ENCODE measurements at regions not wholly inside any gene's neighbourhood (a gene's known extent, or its start where the extent isn't known, plus 50 kb on each side); places are given as distances from the start of the nearest gene placed in this dataset.
"Not testable (repeated sequence)": the region's sequence is repeated elsewhere in the genome, so short reads cannot be mapped to it uniquely, and the experiment has no call there.

DNA sequence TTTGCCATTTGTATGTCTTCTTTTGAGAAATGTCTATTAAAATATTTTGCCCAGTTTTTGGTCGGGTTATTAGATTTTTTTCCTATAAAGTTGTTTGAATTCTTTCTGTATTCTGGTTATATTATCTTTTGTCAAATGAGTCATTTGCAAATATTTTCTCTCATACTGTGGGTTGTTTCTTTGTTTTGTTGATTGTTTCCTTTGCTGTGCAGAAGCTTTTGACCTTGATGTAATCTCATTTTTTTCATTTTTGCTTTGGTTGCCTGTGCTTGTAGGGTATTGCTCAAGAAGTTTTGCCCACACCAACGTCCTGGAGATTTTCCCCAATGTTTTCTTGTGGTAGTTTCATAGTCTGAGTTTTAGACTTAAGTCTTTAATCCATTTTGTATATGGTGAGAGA lies 245.7 kb downstream of the ADCYAP1 start:
- H3K27me3 ChIP-seq (ENCODE audit: low read depth), result no peaks in the 10 kb centered on the region
- in situ Hi-C loops (cut with MboI; ENCODE audit: low sequenced_read_pairs), result no loop called here

DNA sequence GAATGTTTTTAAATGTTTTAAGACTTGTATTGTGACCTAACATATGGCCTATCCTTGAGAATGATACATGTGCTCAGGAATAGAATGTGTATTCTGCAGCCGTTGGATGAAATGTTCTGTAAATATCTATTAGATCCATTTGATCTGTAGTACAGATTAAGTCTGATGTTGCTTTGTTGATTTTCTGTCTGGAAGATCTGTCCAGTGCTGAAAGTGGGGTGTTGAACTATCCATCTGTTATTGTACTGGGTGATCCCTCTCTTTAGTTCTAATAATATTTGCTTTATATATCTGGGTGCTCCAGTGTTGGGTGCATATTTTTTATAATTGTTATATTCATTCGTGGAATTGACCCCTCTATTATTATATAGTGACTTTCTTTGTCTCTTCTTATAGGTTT lies 248.3 kb downstream of the ADCYAP1 start:
- H3K27me3 ChIP-seq (ENCODE audit: low read depth); H3K36me3 ChIP-seq (replicated peaks); H3K9me3 ChIP-seq; DNase-seq (ENCODE audit: low spot score in 2 of 2); H3K4me1 ChIP-seq; in situ Hi-C loops (cut with MboI; ENCODE audit: low sequenced_read_pairs); H3K4me3 ChIP-seq: not testable (repeated sequence)

More for the DNA sequence above, 245.7 kb downstream of the ADCYAP1 start:
- no peaks in the 10 kb centered on the region for H3K36me3 ChIP-seq (replicated peaks)
- no peaks in the 10 kb centered on the region for H3K4me1 ChIP-seq
- H3K4me3 ChIP-seq, result no peak overlapping the region
- no peaks in the 10 kb centered on the region for H3K9me3 ChIP-seq
- no peak for DNase-seq (ENCODE audit: low spot score in 2 of 2)

DNA sequence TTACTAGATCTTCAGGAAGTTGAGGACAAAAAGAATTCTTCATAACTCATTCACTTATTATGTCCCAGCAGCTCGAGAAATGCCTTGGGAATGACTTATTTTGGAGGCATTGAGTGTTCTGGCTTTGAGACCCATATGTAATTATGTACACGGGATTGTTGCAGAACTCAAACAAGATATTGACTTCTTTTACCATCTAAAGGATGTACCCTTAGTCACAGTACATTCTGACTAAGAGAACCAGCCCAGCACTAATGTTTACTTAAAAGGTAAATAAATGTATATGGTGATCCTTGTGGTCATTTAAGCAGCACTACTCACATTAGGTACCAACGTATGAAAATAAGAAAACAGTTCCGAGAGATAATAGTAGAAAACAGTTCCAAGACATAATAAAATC lies 268.9 kb downstream of the ADCYAP1 start:
- in situ Hi-C loops (cut with MboI; ENCODE audit: low sequenced_read_pairs), result no loop called here
- Histone ChIP-seq H3K27me3 (ENCODE audit: low read depth) (no peaks in the 10 kb centered on the region), H3K36me3 (replicated peaks) (no peaks in the 10 kb centered on the region), H3K4me1 (no peaks in the 10 kb centered on the region), H3K9me3 (no peaks in the 10 kb centered on the region), H3K4me3 (no peak overlapping the region)
- DNase-seq (ENCODE audit: low spot score in 2 of 2), result no peak

DNA sequence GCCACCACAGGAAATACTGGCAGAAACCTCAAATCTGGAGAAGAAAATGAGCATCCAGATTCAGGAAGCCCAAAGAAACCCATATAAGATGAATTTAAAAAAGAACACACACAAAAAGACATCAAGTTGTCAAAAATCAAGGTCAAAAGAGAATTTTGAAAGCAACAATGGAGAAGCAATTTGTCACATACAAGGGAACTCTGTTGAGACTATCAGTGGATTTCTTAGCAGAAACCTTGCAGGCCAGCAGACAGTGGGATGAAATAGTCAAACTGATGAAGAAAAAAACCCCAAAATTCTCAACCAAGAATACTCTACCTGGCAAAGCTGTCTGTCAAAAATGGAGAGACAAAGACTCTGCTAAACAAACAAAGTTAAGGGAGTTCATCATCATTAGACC lies 272.6 kb downstream of the ADCYAP1 start:
- no peak for DNase-seq (ENCODE audit: low spot score in 2 of 2)
- H3K9me3 ChIP-seq, result no peaks in the 10 kb centered on the region
- no peaks in the 10 kb centered on the region for H3K36me3 ChIP-seq (replicated peaks)
- no peaks in the 10 kb centered on the region for H3K27me3 ChIP-seq (ENCODE audit: low read depth)
- H3K4me3 ChIP-seq, result no peak overlapping the region
- in situ Hi-C loops (cut with MboI; ENCODE audit: low sequenced_read_pairs), result no loop called here
- no peaks in the 10 kb centered on the region for H3K4me1 ChIP-seq

DNA sequence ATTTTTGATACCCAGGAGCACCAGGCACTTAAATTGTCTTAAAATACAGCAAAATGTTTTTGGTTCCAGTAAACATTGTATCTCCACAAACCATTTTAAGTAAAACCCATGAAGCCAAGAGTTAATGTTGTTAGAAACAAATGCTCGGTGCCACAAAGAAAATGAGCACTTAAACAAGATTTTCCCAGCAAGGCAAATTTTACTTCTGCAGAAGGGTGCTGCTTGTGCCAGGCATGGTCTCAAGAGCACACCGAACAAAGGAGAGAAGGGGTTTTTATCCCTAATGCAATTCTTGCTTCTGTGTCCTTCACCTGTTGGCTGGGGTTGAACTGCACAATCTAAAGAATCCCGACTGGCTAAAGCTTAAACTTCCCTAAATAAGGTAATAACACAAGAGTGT lies 286.7 kb downstream of the ADCYAP1 start:
- in situ Hi-C loops (cut with MboI; ENCODE audit: low sequenced_read_pairs), result no loop called here
- no peaks in the 10 kb centered on the region for H3K36me3 ChIP-seq (replicated peaks)
- no peak overlapping the region for H3K4me3 ChIP-seq
- no peaks in the 10 kb centered on the region for H3K9me3 ChIP-seq
- no peaks in the 10 kb centered on the region for H3K27me3 ChIP-seq (ENCODE audit: low read depth)
- no peaks in the 10 kb centered on the region for H3K4me1 ChIP-seq
- DNase-seq (ENCODE audit: low spot score in 2 of 2), result no peak

DNA sequence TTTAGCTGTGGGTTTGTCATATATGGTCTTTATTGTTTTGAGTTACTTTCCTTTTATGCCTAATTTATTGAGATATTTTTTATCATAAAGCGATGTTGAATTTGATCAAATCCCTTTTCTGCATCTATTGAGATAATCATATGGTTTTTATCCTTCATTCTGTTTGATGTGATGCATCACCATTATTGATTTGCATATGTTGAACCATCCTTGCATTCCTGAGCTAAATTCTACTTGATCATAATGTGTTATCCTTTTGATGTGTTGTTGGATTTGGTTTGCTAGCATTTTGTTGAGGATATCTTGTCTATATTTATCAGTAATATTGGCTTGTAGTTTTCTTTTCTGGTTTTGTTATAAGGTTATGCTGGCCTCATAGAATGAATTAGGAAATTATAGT lies 308.5 kb downstream of the ADCYAP1 start:
- no peak for DNase-seq (ENCODE audit: low spot score in 2 of 2)
- Histone ChIP-seq H3K4me1 (no peaks in the 10 kb centered on the region), H3K27me3 (ENCODE audit: low read depth) (no peaks in the 10 kb centered on the region), H3K4me3 (no peak overlapping the region), H3K36me3 (replicated peaks) (no peaks in the 10 kb centered on the region), H3K9me3 (no peaks in the 10 kb centered on the region)
- in situ Hi-C loops (cut with MboI; ENCODE audit: low sequenced_read_pairs), result no loop called here

DNA sequence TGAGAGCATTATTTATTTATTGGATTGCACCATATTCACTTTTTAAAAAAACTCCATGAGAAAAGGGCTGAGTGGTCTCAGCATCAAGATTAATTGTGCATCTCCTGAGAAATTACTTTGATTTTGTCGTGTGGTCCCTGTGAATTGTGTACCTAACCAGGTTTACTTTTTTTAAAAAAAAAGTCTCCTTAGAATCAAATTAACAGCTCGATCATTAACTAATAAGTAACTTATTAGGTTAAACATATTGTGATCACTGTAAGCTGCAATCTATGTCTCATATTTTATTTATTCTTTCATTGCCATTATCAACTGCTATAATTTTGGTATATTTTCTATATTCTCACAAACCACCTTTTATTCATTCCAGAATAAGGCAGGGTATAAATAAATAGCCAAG lies 318.2 kb downstream of the ADCYAP1 start:
- no peaks in the 10 kb centered on the region for H3K27me3 ChIP-seq (ENCODE audit: low read depth)
- H3K9me3 ChIP-seq, result no peaks in the 10 kb centered on the region
- H3K4me3 ChIP-seq, result no peak overlapping the region
- no peak for DNase-seq (ENCODE audit: low spot score in 2 of 2)
- no peaks in the 10 kb centered on the region for H3K4me1 ChIP-seq
- no peaks in the 10 kb centered on the region for H3K36me3 ChIP-seq (replicated peaks)
- in situ Hi-C loops (cut with MboI; ENCODE audit: low sequenced_read_pairs), result no loop called here

DNA sequence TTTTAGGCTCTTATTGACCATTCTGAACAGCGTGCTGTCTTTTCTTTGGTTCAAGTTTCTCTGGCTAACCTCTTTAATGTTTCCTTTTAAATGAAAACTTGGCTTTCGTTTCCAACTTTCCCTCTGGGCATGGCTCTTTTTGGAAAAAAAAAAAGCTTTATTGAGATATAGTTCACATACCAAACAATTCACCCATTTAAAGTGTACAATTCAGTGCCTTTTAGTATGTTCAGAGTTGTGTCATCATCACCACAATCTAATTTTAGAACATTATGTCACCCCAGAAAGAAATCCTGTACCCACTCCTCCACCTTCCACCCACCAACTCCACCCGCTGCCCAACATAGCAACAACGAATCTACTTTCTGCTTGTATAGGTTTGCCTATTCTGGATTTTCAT lies 322.4 kb downstream of the ADCYAP1 start:
- in situ Hi-C loops (cut with MboI; ENCODE audit: low sequenced_read_pairs), result no loop called here
- Histone ChIP-seq H3K9me3 (no peaks in the 10 kb centered on the region), H3K4me3 (no peak overlapping the region), H3K4me1 (no peaks in the 10 kb centered on the region), H3K36me3 (replicated peaks) (no peaks in the 10 kb centered on the region), H3K27me3 (ENCODE audit: low read depth) (no peaks in the 10 kb centered on the region)
- no peak for DNase-seq (ENCODE audit: low spot score in 2 of 2)

DNA sequence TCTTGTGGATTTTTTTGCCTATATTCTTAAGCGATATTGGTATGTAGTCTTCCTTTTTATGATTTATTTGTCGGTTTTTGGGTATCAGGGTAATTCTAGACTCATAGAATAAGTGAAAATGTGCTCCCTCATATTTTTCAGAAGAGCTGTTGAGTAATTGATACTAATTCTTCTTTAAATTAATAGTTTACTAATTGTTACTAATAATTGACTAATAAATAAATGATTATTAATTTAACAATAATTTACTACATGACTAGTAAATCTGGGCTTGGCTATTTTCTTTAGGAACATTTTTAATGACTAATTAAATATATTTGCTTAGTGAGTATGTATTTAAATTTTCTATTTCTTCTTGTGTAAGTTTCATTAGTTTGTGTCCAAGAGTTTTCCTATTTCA lies 325.0 kb downstream of the ADCYAP1 start:
- no peak overlapping the region for H3K4me3 ChIP-seq
- no peaks in the 10 kb centered on the region for H3K4me1 ChIP-seq
- no peaks in the 10 kb centered on the region for H3K36me3 ChIP-seq (replicated peaks)
- in situ Hi-C loops (cut with MboI; ENCODE audit: low sequenced_read_pairs), result no loop called here
- H3K27me3 ChIP-seq (ENCODE audit: low read depth), result no peaks in the 10 kb centered on the region
- no peaks in the 10 kb centered on the region for H3K9me3 ChIP-seq
- no peak for DNase-seq (ENCODE audit: low spot score in 2 of 2)

DNA sequence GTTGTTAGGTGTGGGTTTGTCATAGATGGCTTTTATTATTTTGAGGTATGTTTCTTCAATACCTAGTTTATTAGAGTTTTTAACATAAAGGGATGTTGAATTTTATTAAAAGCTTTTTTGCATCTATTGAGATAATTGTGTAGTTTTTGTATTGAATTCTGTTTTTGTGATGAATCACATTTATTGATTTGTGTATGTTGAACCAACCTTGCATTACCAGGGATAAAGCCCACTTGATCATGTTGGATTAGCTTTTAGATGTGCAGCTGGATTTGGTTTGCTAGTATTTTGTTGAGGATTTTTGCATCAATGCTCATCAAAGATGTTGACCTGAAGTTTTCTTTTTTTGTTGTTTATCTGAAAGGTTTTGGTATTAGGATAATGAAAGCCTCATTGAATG lies 328.2 kb downstream of the ADCYAP1 start:
- DNase-seq (ENCODE audit: low spot score in 2 of 2), result no peak
- no peaks in the 10 kb centered on the region for H3K9me3 ChIP-seq
- no peaks in the 10 kb centered on the region for H3K4me1 ChIP-seq

DNA sequence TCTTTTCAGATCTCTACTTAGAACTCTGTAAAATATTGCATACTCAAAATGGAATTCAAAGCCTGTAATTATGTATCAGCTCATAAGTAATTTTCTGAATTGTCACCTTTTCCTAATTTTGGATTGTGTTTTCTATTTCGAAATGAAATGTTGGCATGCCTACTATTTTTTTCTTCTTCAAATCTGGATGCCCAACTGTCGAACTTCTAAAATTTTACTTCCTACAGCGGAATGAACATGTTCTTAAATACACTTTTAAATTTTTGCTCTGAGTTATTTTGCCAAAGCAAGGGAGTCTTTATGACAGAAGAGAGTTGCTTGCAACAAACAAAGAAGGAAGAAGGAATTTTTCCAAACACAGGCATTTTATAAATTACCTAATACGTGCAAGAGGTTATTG lies 336.0 kb downstream of the ADCYAP1 start:
- DNase-seq (ENCODE audit: low spot score in 2 of 2), result no peak
- Histone ChIP-seq H3K4me3 (no peak overlapping the region), H3K36me3 (replicated peaks) (no peaks in the 10 kb centered on the region), H3K27me3 (ENCODE audit: low read depth) (no peaks in the 10 kb centered on the region), H3K9me3 (no peaks in the 10 kb centered on the region), H3K4me1 (no peaks in the 10 kb centered on the region)
- in situ Hi-C loops (cut with MboI; ENCODE audit: low sequenced_read_pairs), result no loop called here

More for the DNA sequence above, 328.2 kb downstream of the ADCYAP1 start:
- no peaks in the 10 kb centered on the region for H3K27me3 ChIP-seq (ENCODE audit: low read depth)
- in situ Hi-C loops (cut with MboI; ENCODE audit: low sequenced_read_pairs), result no loop called here
- H3K36me3 ChIP-seq (replicated peaks), result no peaks in the 10 kb centered on the region
- no peak overlapping the region for H3K4me3 ChIP-seq

DNA sequence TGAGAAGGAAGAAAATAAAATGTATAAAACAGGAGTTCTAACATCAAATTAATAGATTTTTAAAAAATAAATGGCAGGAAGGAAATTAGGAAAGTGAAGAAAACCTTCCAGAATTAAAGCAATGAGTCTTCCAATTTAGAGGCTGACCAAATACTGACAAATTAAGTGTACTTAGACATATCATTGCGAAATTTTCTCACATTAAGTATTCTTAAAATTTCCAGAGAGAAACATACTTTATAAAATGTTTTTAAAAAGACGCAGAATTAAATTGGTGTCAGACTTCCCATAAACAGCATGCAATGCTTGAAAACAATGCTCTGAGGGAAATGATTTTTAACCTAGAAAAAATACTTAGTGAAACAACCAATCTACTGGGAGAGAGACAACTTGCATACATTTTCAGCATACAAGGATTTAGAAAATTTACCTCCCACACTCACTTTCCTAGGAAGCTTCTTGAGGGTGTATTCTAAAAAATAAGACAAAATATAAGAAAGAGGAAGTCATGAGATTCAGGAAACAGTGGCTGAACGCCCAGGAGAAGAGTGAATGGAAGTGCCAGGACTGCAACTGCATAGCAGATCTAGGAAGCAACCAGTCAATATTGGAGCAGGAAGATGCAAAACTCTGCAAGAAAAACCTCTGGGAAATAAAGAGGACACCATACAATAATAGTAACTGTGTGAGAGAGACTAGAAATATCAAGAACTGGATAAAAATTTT lies 339.9 kb downstream of the ADCYAP1 start:
- in situ Hi-C loops (cut with MboI; ENCODE audit: low sequenced_read_pairs), result no loop called here
- no peaks in the 10 kb centered on the region for H3K9me3 ChIP-seq
- no peaks in the 10 kb centered on the region for H3K36me3 ChIP-seq (replicated peaks)
- no peaks in the 10 kb centered on the region for H3K27me3 ChIP-seq (ENCODE audit: low read depth)
- DNase-seq (ENCODE audit: low spot score in 2 of 2), result no peak
- no peaks in the 10 kb centered on the region for H3K4me1 ChIP-seq
- H3K4me3 ChIP-seq, result no peak overlapping the region

DNA sequence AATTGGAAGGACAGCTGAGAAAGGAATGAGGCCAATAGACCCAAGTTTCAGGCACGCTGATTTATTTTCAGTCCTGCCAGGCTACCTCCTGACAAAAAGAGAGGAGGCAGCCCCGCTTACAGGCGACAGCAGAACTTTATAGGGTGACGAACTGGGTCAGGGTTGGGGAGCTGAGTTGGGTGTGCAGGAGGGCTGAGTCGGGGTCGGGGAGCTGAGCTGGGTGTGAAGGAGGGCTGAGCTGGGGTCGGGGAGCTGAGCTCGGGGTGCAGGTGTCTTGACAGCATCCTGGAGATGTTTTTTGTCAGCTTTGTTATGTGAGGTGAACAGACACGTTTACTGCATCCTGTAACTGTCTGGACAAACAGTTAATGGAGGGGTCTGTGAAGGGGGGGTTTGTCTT lies 342.2 kb downstream of the ADCYAP1 start:
- no peaks in the 10 kb centered on the region for H3K36me3 ChIP-seq (replicated peaks)
- no peaks in the 10 kb centered on the region for H3K27me3 ChIP-seq (ENCODE audit: low read depth)
- no peak overlapping the region for H3K4me3 ChIP-seq
- H3K9me3 ChIP-seq, result no peaks in the 10 kb centered on the region
- in situ Hi-C loops (cut with MboI; ENCODE audit: low sequenced_read_pairs), result no loop called here
- no peak for DNase-seq (ENCODE audit: low spot score in 2 of 2)
- no peaks in the 10 kb centered on the region for H3K4me1 ChIP-seq

DNA sequence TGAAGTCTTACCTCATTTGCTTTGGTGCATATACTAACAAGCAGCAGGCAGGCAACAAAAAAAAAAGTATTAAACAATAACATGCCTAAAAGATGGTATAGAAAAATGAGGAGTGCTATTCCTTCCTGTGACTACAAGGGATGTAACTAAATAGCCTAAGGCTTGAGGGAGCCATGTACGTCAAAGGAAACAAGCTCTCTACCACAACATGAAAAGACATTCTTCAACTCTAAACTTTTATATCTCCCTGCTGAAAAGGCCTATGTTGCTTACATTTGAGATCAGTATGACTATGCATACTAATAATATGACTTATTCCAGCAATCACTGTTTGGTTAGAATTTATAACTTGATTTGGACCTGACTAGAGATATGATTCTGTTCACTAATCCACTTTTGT lies 347.9 kb downstream of the ADCYAP1 start:
- no peak overlapping the region for H3K4me3 ChIP-seq
- DNase-seq (ENCODE audit: low spot score in 2 of 2), result peak in 1 of 2 experiments; percentile 34
- H3K27me3 ChIP-seq (ENCODE audit: low read depth), result no peaks in the 10 kb centered on the region
- no peaks in the 10 kb centered on the region; the same call in 1 of the 2 replicates for H3K9me3 ChIP-seq
- H3K4me1 ChIP-seq, result peaks cover 14% of the 10 kb centered on the region
- H3K36me3 ChIP-seq (replicated peaks), result no peaks in the 10 kb centered on the region
- in situ Hi-C loops (cut with MboI; ENCODE audit: low sequenced_read_pairs), result no loop called here

DNA sequence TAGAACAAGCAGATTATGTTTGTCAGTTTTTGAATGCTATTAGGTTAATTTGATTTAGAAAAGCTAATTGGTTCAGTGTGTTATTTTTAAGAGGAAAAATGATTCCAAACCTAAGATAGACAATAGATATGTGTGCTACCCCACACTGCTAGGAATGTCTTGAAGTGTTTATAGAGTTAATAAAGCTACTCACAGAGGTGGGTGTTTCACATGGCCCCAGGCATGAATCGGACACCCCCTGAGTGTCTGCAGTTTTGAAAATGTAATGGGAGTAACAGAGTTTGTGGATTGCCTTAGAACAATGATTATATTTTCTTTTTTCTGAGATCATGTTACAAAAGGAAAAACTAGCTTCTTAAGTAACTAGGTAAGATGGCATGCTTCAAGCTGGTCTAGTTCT lies 348.3 kb downstream of the ADCYAP1 start:
- Histone ChIP-seq H3K4me3 (no peak overlapping the region), H3K9me3 (no peaks in the 10 kb centered on the region; the same call in 1 of the 2 replicates), H3K36me3 (replicated peaks) (no peaks in the 10 kb centered on the region), H3K27me3 (ENCODE audit: low read depth) (no peaks in the 10 kb centered on the region), H3K4me1 (peaks cover 14% of the 10 kb centered on the region)
- in situ Hi-C loops (cut with MboI; ENCODE audit: low sequenced_read_pairs), result no loop called here
- peak; percentile 48 to 51 for DNase-seq (ENCODE audit: low spot score in 2 of 2)

All from HAP-1 (cell line).